ENCODE measurements at regions not wholly inside any gene's neighbourhood (a gene's known extent, or its start where the extent isn't known, plus 50 kb on each side); places are given as distances from the start of the nearest gene placed in this dataset.

- Histone ChIP-seq H3K36me3 (replicated peaks; ENCODE audit: low read depth, low read length) (no peaks in the 10 kb centered on the region), H3K4me2 (ENCODE audit: low read length) (peak overlapping the region; percentile 5; the same call in 1 of the 2 replicates), H3K9me3 (ENCODE audit: insufficient read depth, low read length) (no peaks in the 10 kb centered on the region; the same call in 1 of the 2 replicates), H3K4me1 (ENCODE audit: low read length) (peaks cover 82% of the 10 kb centered on the region), H3K79me2 (ENCODE audit: low read length) (no peaks in the 10 kb centered on the region), H2AFZ (ENCODE audit: low read depth, low read length) (peak overlapping the region; percentile 33; the same call in 1 of the 2 replicates), H3K9ac (ENCODE audit: low read length) (peak overlapping the region; percentile 12; the same call in 1 of the 2 replicates), H3K4me3 (ENCODE audit: low read length) (no peak overlapping the region), H4K20me1 (ENCODE audit: insufficient read depth, low read length) (no peaks in the 10 kb centered on the region), H3K27me3 (ENCODE audit: low read depth, low read length) (no peaks in the 10 kb centered on the region), H3K27ac (ENCODE audit: low read length) (peak overlapping the region; percentile 93)
- no peak for TF ChIP-seq EZH2phosphoT487 (IDR thresholded peaks at IDR 0.05; ENCODE audit: low read depth)
- TF ChIP-seq, protein P1, sequence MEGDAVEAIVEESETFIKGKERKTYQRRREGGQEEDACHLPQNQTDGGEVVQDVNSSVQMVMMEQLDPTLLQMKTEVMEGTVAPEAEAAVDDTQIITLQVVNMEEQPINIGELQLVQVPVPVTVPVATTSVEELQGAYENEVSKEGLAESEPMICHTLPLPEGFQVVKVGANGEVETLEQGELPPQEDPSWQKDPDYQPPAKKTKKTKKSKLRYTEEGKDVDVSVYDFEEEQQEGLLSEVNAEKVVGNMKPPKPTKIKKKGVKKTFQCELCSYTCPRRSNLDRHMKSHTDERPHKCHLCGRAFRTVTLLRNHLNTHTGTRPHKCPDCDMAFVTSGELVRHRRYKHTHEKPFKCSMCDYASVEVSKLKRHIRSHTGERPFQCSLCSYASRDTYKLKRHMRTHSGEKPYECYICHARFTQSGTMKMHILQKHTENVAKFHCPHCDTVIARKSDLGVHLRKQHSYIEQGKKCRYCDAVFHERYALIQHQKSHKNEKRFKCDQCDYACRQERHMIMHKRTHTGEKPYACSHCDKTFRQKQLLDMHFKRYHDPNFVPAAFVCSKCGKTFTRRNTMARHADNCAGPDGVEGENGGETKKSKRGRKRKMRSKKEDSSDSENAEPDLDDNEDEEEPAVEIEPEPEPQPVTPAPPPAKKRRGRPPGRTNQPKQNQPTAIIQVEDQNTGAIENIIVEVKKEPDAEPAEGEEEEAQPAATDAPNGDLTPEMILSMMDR (IDR thresholded peaks at IDR 0.05; ENCODE audit: low read depth, low read length), result no peak
Observed at GRCh38 chr7:50149369-50149768, 56.3 kb upstream of the ZPBP start.

- H3K4me2 ChIP-seq (ENCODE audit: low read length), result peak overlapping the region; percentile 75
Observed at GRCh38 chr7:50147951-50148808, 55.1 kb upstream of the ZPBP start.

DNA sequence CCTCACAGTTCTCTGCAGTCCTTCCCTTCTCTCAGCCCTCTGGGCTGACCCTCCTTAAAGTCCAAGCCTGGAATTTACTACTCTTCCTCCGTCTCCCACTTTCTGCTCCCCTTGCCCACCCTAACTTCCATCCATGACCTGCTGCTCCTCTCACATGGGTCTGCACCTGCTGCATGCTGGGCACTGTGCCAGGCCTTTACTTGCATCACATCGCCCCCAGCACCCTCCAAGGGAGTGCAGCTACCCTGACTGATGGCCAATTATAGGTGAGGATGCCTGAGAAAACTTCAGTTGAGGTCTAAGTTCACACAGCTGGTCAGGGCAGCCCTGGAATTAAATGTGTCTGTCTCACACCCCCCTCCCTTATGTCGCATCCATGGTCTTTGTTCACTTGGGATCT lies 53.6 kb upstream of the ZPBP start:
- H4K20me1 ChIP-seq (ENCODE audit: insufficient read depth, low read length), result no peaks in the 10 kb centered on the region
- no peaks in the 10 kb centered on the region for H3K79me2 ChIP-seq (ENCODE audit: low read length)
- H3K4me2 ChIP-seq (ENCODE audit: low read length), result peak overlapping the region; percentile 75
- peak overlapping the region; percentile 93 for H3K27ac ChIP-seq (ENCODE audit: low read length)
- no peaks in the 10 kb centered on the region; the same call in 1 of the 2 replicates for H3K9me3 ChIP-seq (ENCODE audit: insufficient read depth, low read length)
- peaks cover 96% of the 10 kb centered on the region for H3K4me1 ChIP-seq (ENCODE audit: low read length)
- H3K36me3 ChIP-seq (replicated peaks; ENCODE audit: low read depth, low read length), result no peaks in the 10 kb centered on the region
- H3K4me3 ChIP-seq (ENCODE audit: low read length), result no peak overlapping the region
- H3K27me3 ChIP-seq (ENCODE audit: low read depth, low read length), result no peaks in the 10 kb centered on the region
- H2AFZ ChIP-seq (ENCODE audit: low read depth, low read length), result no peak overlapping the region
- H3K9ac ChIP-seq (ENCODE audit: low read length), result peak overlapping the region; percentile 67
- TF ChIP-seq, protein P1 (IDR thresholded peaks at IDR 0.05; ENCODE audit: low read depth, low read length), result no peak
- no peak for TF ChIP-seq EZH2phosphoT487 (IDR thresholded peaks at IDR 0.05; ENCODE audit: low read depth)

More at GRCh38 chr7:50147951-50148808, 55.1 kb upstream of the ZPBP start:
- peaks cover 91% of the 10 kb centered on the region for H3K4me1 ChIP-seq (ENCODE audit: low read length)
- H3K4me3 ChIP-seq (ENCODE audit: low read length), result peak overlapping the region; percentile 53
- H3K9ac ChIP-seq (ENCODE audit: low read length), result peak overlapping the region; percentile 67
- no peaks in the 10 kb centered on the region; the same call in 1 of the 2 replicates for H3K9me3 ChIP-seq (ENCODE audit: insufficient read depth, low read length)
- H3K27me3 ChIP-seq (ENCODE audit: low read depth, low read length), result no peaks in the 10 kb centered on the region
- H4K20me1 ChIP-seq (ENCODE audit: insufficient read depth, low read length), result no peaks in the 10 kb centered on the region
- no peaks in the 10 kb centered on the region for H3K36me3 ChIP-seq (replicated peaks; ENCODE audit: low read depth, low read length)
- H3K79me2 ChIP-seq (ENCODE audit: low read length), result no peaks in the 10 kb centered on the region
- H3K27ac ChIP-seq (ENCODE audit: low read length), result peak overlapping the region; percentile 93
- no peak for TF ChIP-seq EZH2phosphoT487 (IDR thresholded peaks at IDR 0.05; ENCODE audit: low read depth)
- TF ChIP-seq, protein P1 (IDR thresholded peaks at IDR 0.05; ENCODE audit: low read depth, low read length), result no peak
- no peak overlapping the region for H2AFZ ChIP-seq (ENCODE audit: low read depth, low read length)

- Histone ChIP-seq H3K36me3 (replicated peaks; ENCODE audit: low read depth, low read length) (no peaks in the 10 kb centered on the region), H3K4me1 (ENCODE audit: low read length) (peaks cover 95% of the 10 kb centered on the region), H3K9me3 (ENCODE audit: insufficient read depth, low read length) (no peaks in the 10 kb centered on the region; the same call in 1 of the 2 replicates), H4K20me1 (ENCODE audit: insufficient read depth, low read length) (no peaks in the 10 kb centered on the region), H3K4me2 (ENCODE audit: low read length) (peak overlapping the region; percentile 75), H2AFZ (ENCODE audit: low read depth, low read length) (no peak overlapping the region), H3K4me3 (ENCODE audit: low read length) (peak overlapping the region; percentile 16; the same call in 1 of the 2 replicates), H3K9ac (ENCODE audit: low read length) (peak overlapping the region; percentile 67), H3K27me3 (ENCODE audit: low read depth, low read length) (no peaks in the 10 kb centered on the region), H3K27ac (ENCODE audit: low read length) (peak overlapping the region; percentile 93), H3K79me2 (ENCODE audit: low read length) (no peaks in the 10 kb centered on the region)
- TF ChIP-seq, protein P1 (IDR thresholded peaks at IDR 0.05; ENCODE audit: low read depth, low read length), result no peak
- no peak for TF ChIP-seq EZH2phosphoT487 (IDR thresholded peaks at IDR 0.05; ENCODE audit: low read depth)
Observed at GRCh38 chr7:50145801-50146338, 52.8 kb upstream of the ZPBP start.

Data from OCI-LY3 (cell line).